Neural cell (in vitro differentiated cells): ENCODE measurements at regions not wholly inside any gene's neighbourhood (a gene's known extent, or its start where the extent isn't known, plus 50 kb on each side); places are given as distances from the start of the nearest gene placed in this dataset.
"Not testable (repeated sequence)": the region's sequence is repeated elsewhere in the genome, so short reads cannot be mapped to it uniquely, and the experiment has no call there.

Experiments used
- H2AFZ ChIP-seq: fragments of 200-600, 300-800 bp; sonication (generic), shearing (Covaris generic); 2 replicates; pipeline ENCODE4 v1.6.0; 2014; ENCODE audit warnings: low read depth, mild to moderate bottlenecking, antibody characterized with exemption, low read length, moderate library complexity
- H3F3A ChIP-seq: fragments of 200-600 bp; shearing (Covaris generic); 2 replicates; pipeline ENCODE4 v1.6.1; 2016; ENCODE audit warnings: mild to moderate bottlenecking, moderate library complexity, mixed read lengths, antibody characterized with exemption, low read length; ENCODE audit not compliant: insufficient read depth, poor library complexity, severe bottlenecking
- H3K27ac ChIP-seq: fragments of 200-600, 300-800 bp; sonication (generic), shearing (Covaris generic); 2 replicates; pipeline ENCODE4 v1.5.1; 2014; ENCODE audit warnings: mild to moderate bottlenecking, low read length, moderate library complexity
- H3K27me3 ChIP-seq: fragments of 300-800, 200-600 bp; sonication (generic), shearing (Covaris generic); 2 replicates; pipeline ENCODE4 v1.6.0; 2014; ENCODE audit warnings: mild to moderate bottlenecking, low read depth, low read length, moderate library complexity; ENCODE audit not compliant: insufficient read depth
- H3K36me3 ChIP-seq: fragments of 300-800, 200-600 bp; sonication (generic), shearing (Covaris generic); 2 replicates; pipeline ENCODE4 v1.5.1; 2014; ENCODE audit warnings: mild to moderate bottlenecking, antibody characterized with exemption, low read length, moderate library complexity; ENCODE audit not compliant: insufficient read depth
- H3K4me2 ChIP-seq: fragments of 300-800, 200-600 bp; sonication (generic), shearing (Covaris generic); 2 replicates; pipeline ENCODE4 v1.6.0; 2014; ENCODE audit warnings: mild to moderate bottlenecking, low read length
- H3K4me3 ChIP-seq: fragments of 300-800, 200-600 bp; sonication (generic), shearing (Covaris generic); 2 replicates; pipeline ENCODE4 v1.5.1; 2014; ENCODE audit warnings: mild to moderate bottlenecking, low read length, moderate library complexity
- H3K79me2 ChIP-seq: fragments of 200-600 bp; shearing (Covaris generic); replicated peaks from 2 replicates; pipeline ENCODE4 v1.6.0; 2014; ENCODE audit warnings: mild to moderate bottlenecking, low read length, moderate library complexity; ENCODE audit not compliant: insufficient read depth
- H3K9ac ChIP-seq: fragments of 300-800, 200-600 bp; sonication (generic), shearing (Covaris generic); 2 replicates; pipeline ENCODE4 v1.6.1; 2016; ENCODE audit warnings: mild to moderate bottlenecking, low read length, mixed read lengths
- H3K9me2 ChIP-seq: fragments of 200-600 bp; shearing (Covaris generic); 2 replicates; pipeline ENCODE4 v1.6.1; 2016; ENCODE audit warnings: mild to moderate bottlenecking, low read length, mixed read lengths; ENCODE audit not compliant: insufficient read depth
- H3K9me3 ChIP-seq: fragments of 200-600, 300-800 bp; sonication (generic), shearing (Covaris generic); 2 replicates; pipeline ENCODE4 v1.6.1; 2016; ENCODE audit warnings: mild to moderate bottlenecking, mixed run types, low read length, moderate library complexity, mixed read lengths
- H4K20me1 ChIP-seq: fragments of 200-600 bp; shearing (Covaris generic); 2 replicates; pipeline ENCODE4 v1.6.1; 2016; ENCODE audit warnings: mild to moderate bottlenecking, mixed run types; ENCODE audit not compliant: insufficient read depth
- CTCF ChIP-seq: fragments of 450-650 bp; IDR thresholded peaks from 2 replicates; pipeline ENCODE4 v1.5.1; 2014; ENCODE audit warnings: antibody characterized with exemption, mild to moderate bottlenecking, moderate library complexity; ENCODE audit not compliant: poor library complexity, severe bottlenecking
- EP300 ChIP-seq: fragments of 450-650 bp; conservative IDR thresholded peaks from 2 replicates; pipeline ENCODE4 v1.6.1; 2014; ENCODE audit warnings: antibody characterized with exemption, mild to moderate bottlenecking, moderate library complexity; ENCODE audit not compliant: poor library complexity, severe bottlenecking
- EZH2 ChIP-seq: fragments of 200-600, 300-800 bp; shearing (Covaris generic), sonication (generic); IDR thresholded peaks from 2 replicates; pipeline ENCODE4 v1.6.1; 2014; ENCODE audit warnings: antibody characterized with exemption, low read length, borderline replicate concordance, mild to moderate bottlenecking; ENCODE audit not compliant: insufficient read depth, poor library complexity, severe bottlenecking
- MXI1 ChIP-seq: fragments of 450-650 bp; conservative IDR thresholded peaks from 2 replicates; pipeline ENCODE4 v1.6.1; 2014; ENCODE audit warnings: antibody characterized with exemption, mild to moderate bottlenecking; ENCODE audit not compliant: poor library complexity, severe bottlenecking
- POLR2AphosphoS5 ChIP-seq: IDR thresholded peaks from 2 replicates; pipeline ENCODE4 v1.6.1; 2012
- RAD21 ChIP-seq: fragments of 450-650 bp; conservative IDR thresholded peaks from 2 replicates; pipeline ENCODE4 v1.6.1; 2014; ENCODE audit warnings: antibody characterized with exemption, mild to moderate bottlenecking, moderate library complexity
- REST ChIP-seq: IDR thresholded peaks from 2 replicates; pipeline ENCODE4 v1.6.1; 2012; ENCODE audit warnings: borderline replicate concordance
- SMC3 ChIP-seq: fragments of 450-650 bp; conservative IDR thresholded peaks from 2 replicates; pipeline ENCODE4 v1.6.1; 2014; ENCODE audit warnings: antibody characterized with exemption, mild to moderate bottlenecking, moderate library complexity; ENCODE audit not compliant: poor library complexity
- TAF1 ChIP-seq: IDR thresholded peaks from 2 replicates; pipeline ENCODE4 v1.6.1; 2012; ENCODE audit warnings: low read depth

GRCh38 chr2:176924909-176925534 is 287.6 kb upstream of the HNRNPA3 start:
- no peak overlapping the region for H3K27ac ChIP-seq
- no peak overlapping the region for H3K4me2 ChIP-seq
- no peak overlapping the region for H2AFZ ChIP-seq
- no peaks in the 10 kb centered on the region for H3K27me3 ChIP-seq
- no peaks in the 10 kb centered on the region for H3K9me2 ChIP-seq
- no peaks in the 10 kb centered on the region for H3K79me2 ChIP-seq
- H3K4me3 ChIP-seq = no peak overlapping the region
- H3K9me3 ChIP-seq = no peaks in the 10 kb centered on the region
- TF ChIP-seq RAD21 (no peak), SMC3 (no peak), TAF1 (no peak), REST (no peak), CTCF (no peak), EZH2 (no peak), POLR2AphosphoS5 (no peak), MXI1 (no peak), EP300 (no peak)
- no peaks in the 10 kb centered on the region for H3K36me3 ChIP-seq
- H3F3A ChIP-seq = no peaks in the 10 kb centered on the region
- H4K20me1 ChIP-seq = no peaks in the 10 kb centered on the region
- no peak overlapping the region for H3K9ac ChIP-seq

GRCh38 chr2:176926453-176926852 is 286.1 kb upstream of the HNRNPA3 start:
- H3K4me2 ChIP-seq = no peak overlapping the region
- H3F3A ChIP-seq = no peaks in the 10 kb centered on the region
- TF ChIP-seq POLR2AphosphoS5 (no peak), CTCF (no peak), EZH2 (no peak), REST (no peak), RAD21 (no peak)
- no peaks in the 10 kb centered on the region for H4K20me1 ChIP-seq
- H2AFZ ChIP-seq = no peak overlapping the region
- no peaks in the 10 kb centered on the region for H3K9me3 ChIP-seq
- H3K27ac ChIP-seq = no peak overlapping the region
- H3K79me2 ChIP-seq = no peaks in the 10 kb centered on the region
- no peak overlapping the region for H3K4me3 ChIP-seq
- no peak overlapping the region for H3K9ac ChIP-seq
- H3K36me3 ChIP-seq = no peaks in the 10 kb centered on the region
- no peaks in the 10 kb centered on the region for H3K9me2 ChIP-seq
- H3K27me3 ChIP-seq = no peaks in the 10 kb centered on the region

GRCh38 chr2:176929387-176929786 is 283.2 kb upstream of the HNRNPA3 start:
- not testable (repeated sequence) for H3K9me2 ChIP-seq, H4K20me1 ChIP-seq, H3K4me2 ChIP-seq, H3K27me3 ChIP-seq, H3K27ac ChIP-seq, H3K4me3 ChIP-seq, H3F3A ChIP-seq, H2AFZ ChIP-seq, H3K9ac ChIP-seq, H3K36me3 ChIP-seq, H3K9me3 ChIP-seq, H3K79me2 ChIP-seq
